PC-3 (cell line): ENCODE measurements at regions not wholly inside any gene's neighbourhood (a gene's known extent, or its start where the extent isn't known, plus 50 kb on each side); places are given as distances from the start of the nearest gene placed in this dataset.

Experiments used
- CTCF ChIP-seq: fragments of 300-600 bp; sonication (generic); conservative IDR thresholded peaks from 2 replicates; pipeline ENCODE4 v1.5.1; 2017; ENCODE audit warnings: antibody characterized with exemption, low read depth, mild to moderate bottlenecking, low read length
- EZH2 ChIP-seq: fragments of 300-600 bp; sonication (generic); IDR thresholded peaks from one replicate; pipeline ENCODE4 v1.6.1; 2017; ENCODE audit warnings: antibody characterized with exemption, mild to moderate bottlenecking, low read length; ENCODE audit not compliant: unreplicated experiment
- EZH2phosphoT487 ChIP-seq: fragments of 300-600 bp; sonication (generic); IDR thresholded peaks from 2 replicates; pipeline ENCODE4 v1.6.1; 2018; ENCODE audit warnings: mild to moderate bottlenecking, antibody characterized with exemption, low read length, borderline replicate concordance

- TF ChIP-seq CTCF (no peak), EZH2 (no peak), EZH2phosphoT487 (no peak)
These were observed 176.3 kb downstream of the ERMARD start for GRCh38 chr6:169927711-169928110.
